Rectal smooth muscle tissue (tissue), 1 donor: ENCODE measurements at regions not wholly inside any gene's neighbourhood (a gene's known extent, or its start where the extent isn't known, plus 50 kb on each side); places are given as distances from the start of the nearest gene placed in this dataset.
"Not testable (repeated sequence)": the region's sequence is repeated elsewhere in the genome, so short reads cannot be mapped to it uniquely, and the experiment has no call there.

Experiments
- H3K27ac ChIP-seq: one replicate; pipeline ENCODE4 v1.7.0; 2013; ENCODE audit warnings: low read depth, low read length, inconsistent platforms
- H3K27me3 ChIP-seq: one replicate; pipeline ENCODE4 v1.7.0; 2013; ENCODE audit warnings: low read length; ENCODE audit not compliant: control insufficient read depth, insufficient read depth
- H3K36me3 ChIP-seq: one replicate; pipeline ENCODE4 v1.7.0; 2013; ENCODE audit warnings: low read length; ENCODE audit not compliant: control insufficient read depth, insufficient read depth
- H3K4me1 ChIP-seq: one replicate; pipeline ENCODE4 v1.7.0; 2013; ENCODE audit warnings: low read length; ENCODE audit not compliant: control insufficient read depth, insufficient read depth
- H3K4me3 ChIP-seq: one replicate; pipeline ENCODE4 v1.7.0; 2013; ENCODE audit warnings: low read length
- H3K9ac ChIP-seq: one replicate; pipeline ENCODE4 v1.7.0; 2013; ENCODE audit warnings: low read length

DNA sequence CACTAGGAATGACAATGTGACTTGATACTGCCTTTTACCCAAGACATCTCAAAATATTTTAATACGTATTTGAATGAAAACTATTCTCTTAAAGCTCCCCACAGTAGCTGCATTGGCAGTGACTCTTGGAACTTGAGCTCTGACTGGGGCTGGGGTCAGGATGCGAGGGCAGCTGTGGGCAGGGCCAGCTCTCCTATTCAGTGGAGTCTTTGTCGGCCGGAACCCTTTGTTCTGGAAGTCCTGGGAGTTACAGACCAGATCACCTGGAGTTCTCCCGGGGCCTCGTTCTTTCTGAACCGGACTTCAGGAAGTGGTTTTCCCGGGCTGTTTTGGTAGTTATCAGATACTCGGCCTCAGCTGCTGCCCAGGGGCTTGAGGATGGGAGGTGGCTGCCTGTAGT lies 84.9 kb downstream of the NPIPB11 start:
- H3K27ac ChIP-seq = no peak overlapping the region
- no peak overlapping the region for H3K9ac ChIP-seq
- no peaks in the 10 kb centered on the region for H3K36me3 ChIP-seq
- no peaks in the 10 kb centered on the region for H3K27me3 ChIP-seq
- no peak overlapping the region for H3K4me3 ChIP-seq
- H3K4me1 ChIP-seq = peaks cover 4% of the 10 kb centered on the region

DNA sequence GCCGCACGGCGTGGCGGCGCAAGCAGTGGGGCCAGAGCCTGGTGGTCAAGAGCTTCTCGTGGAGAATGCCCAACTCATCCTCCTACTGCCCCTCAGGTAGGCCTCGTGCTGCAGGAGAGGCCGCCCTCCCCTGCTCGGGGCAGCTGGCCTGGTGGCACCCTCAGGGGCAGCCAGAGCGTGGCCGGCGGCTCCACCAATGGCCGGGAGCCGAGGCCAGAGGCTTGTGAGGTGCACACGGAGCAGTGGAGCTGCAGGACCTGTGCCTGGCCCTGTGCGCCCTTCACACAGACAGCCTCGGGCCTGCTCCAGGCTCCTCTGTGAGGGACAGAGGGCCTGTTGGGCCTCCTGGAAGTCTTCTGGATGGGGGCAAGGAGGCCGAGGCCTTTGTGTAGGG lies 85.5 kb downstream of the NPIPB11 start:
- Histone ChIP-seq H3K4me3 (no peak overlapping the region), H3K36me3 (no peaks in the 10 kb centered on the region), H3K4me1 (peaks cover 4% of the 10 kb centered on the region), H3K27ac (no peak overlapping the region), H3K9ac (no peak overlapping the region), H3K27me3 (no peaks in the 10 kb centered on the region)

DNA sequence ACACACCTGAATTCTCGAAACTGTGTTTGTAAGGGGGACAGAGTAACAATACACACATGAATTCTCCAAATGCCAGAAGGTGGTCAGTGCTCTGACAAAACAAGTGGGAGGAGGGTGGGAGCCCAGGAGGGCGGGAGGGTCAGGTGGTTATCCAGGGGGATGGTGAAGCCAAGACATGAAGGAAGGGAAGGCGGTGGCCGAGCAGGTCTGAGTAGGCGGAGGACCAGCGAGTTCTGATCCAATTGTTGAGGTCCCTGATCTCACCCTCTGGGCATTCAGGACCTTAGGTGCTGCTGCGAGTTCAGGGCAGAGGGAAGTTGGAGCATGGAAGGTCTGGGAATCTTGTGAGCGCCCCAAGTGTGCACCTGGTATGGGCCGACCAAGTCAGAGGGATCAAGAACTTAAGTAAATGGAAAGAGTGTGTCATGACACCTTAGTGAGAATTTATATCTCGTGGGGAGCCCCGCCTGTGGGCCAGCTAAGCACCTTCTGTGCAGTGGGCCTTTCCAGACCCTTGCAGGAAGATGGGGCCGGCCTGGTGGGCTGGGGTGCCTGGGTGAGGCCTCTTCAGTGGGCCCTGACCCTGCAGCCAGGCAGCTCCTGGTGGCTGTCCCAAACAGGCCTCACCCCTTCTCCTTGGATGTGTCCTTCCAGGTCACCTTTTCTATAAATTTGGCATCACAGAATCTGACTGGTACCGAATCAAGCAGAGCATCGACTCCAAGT lies 86.1 kb downstream of the NPIPB11 start:
- no peaks in the 10 kb centered on the region for H3K27me3 ChIP-seq
- no peak overlapping the region for H3K9ac ChIP-seq
- peaks cover 4% of the 10 kb centered on the region for H3K4me1 ChIP-seq
- no peak overlapping the region for H3K27ac ChIP-seq
- no peak overlapping the region for H3K4me3 ChIP-seq
- no peaks in the 10 kb centered on the region for H3K36me3 ChIP-seq

DNA sequence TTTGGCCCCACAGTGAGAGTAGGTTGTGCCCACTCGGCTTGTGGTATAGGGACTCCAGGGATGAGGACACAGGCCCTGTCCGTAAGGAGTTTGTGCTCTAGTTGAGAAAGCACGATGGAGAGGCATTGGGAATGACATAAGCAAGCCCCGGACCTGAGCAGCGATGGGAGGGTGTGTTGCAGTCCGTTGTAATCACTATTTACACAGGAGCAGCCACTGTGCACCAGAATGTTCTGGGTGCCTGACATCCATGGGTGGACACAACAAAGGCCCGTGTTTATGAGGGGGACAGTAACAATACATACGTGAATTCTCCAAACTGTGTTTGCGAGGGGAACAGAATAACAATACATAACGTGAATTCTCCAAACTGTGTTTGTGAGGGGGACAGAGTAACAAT lies 86.8 kb downstream of the NPIPB11 start:
- H3K4me1 ChIP-seq = peaks cover 4% of the 10 kb centered on the region
- no peak overlapping the region for H3K9ac ChIP-seq
- H3K4me3 ChIP-seq = no peak overlapping the region
- H3K27ac ChIP-seq = no peak overlapping the region
- H3K27me3 ChIP-seq = no peaks in the 10 kb centered on the region
- no peaks in the 10 kb centered on the region for H3K36me3 ChIP-seq

DNA sequence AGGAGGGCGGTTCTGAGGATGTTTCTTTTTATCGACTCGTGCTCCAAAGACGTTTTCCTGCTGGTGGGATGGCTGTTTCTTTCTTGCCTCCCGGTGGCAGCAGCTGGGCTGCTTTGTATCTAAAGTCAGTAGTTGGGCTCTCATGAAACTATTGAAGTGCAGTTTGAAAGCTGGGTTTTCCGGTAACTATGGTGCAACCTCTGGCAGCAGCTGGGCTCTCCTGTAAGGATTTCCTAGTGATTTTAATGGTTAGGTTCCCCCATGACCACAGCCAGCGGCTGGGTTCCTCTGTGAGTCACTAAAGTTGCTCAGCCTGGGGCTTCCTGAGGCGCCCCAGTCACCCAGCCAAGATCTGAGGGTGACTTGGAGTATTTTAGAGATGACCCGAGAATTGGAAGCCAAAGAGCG lies 87.9 kb downstream of the NPIPB11 start:
- not testable (repeated sequence) for H3K4me1 ChIP-seq, H3K9ac ChIP-seq, H3K27ac ChIP-seq, H3K27me3 ChIP-seq, H3K36me3 ChIP-seq, H3K4me3 ChIP-seq

DNA sequence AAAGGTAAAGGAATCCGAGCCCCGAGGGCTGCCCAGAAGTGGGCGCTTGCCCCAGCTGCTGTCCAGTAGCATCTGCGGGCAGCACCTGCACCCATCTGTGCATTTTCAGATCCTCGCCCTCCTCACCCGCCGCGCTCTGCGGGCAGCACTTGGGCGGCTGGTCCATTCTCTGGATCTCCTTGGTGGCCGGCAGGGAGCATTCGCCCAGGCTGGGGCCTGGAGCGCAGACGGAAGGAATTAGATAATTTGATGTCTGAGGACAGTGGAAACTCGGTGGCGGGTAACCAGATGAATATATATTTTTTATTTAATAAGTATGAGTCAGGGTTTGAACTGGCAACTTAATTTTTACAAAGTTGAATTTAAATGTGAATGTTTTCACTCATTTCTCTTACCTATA lies 88.5 kb downstream of the NPIPB11 start:
- H3K36me3 ChIP-seq = no peaks in the 10 kb centered on the region
- no peaks in the 10 kb centered on the region for H3K27me3 ChIP-seq
- H3K27ac ChIP-seq = no peak overlapping the region

DNA sequence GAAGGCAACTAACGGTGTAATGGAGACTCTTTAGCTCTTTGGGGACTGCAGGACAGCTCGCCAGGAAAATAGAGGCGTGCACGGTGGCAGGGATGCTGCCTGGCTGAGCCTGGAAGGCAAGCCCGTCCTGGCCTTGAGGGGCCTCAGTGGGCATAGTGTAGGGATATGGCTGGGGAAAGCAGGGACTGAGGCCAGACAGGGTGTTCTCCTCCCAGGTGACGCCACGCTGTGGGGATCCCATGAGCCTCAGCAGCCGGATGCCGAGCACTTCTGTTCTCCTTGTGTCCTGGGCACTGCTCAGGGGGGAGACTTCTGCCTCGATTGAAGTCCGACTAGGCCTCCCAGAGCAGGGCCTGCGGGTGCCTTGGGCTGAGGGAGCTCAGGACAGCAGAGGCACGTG lies 89.2 kb downstream of the NPIPB11 start:
- H3K27me3 ChIP-seq = no peaks in the 10 kb centered on the region
- no peak overlapping the region for H3K4me3 ChIP-seq
- H3K36me3 ChIP-seq = no peaks in the 10 kb centered on the region
- H3K9ac ChIP-seq = no peak overlapping the region
- H3K27ac ChIP-seq = no peak overlapping the region
- H3K4me1 ChIP-seq = no peaks in the 10 kb centered on the region

More for the DNA sequence above, 88.5 kb downstream of the NPIPB11 start:
- Histone ChIP-seq H3K4me3 (no peak overlapping the region), H3K9ac (no peak overlapping the region), H3K4me1 (no peaks in the 10 kb centered on the region)

DNA sequence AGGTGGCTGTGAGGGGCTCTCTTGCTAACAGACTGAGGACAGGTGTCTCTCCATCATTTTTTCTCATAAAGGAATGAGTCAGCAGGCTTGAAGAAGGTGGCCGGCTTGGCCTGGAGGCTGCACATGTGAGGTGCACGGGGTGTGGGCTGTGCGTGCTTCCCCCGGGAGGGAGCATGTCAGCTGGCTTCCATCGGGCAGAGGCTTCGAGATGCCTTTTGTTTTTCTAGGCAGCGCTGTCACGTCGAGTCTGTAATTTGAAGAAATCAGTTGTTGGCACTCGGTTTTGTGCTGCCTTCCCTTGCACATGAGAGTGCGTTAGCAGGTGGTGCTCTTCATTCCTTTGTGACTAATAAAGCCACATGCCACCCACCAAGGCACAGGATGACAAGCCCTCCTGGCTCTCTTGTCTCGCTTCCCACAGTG lies 89.7 kb downstream of the NPIPB11 start:
- no peaks in the 10 kb centered on the region for H3K4me1 ChIP-seq
- H3K9ac ChIP-seq = no peak overlapping the region
- H3K36me3 ChIP-seq = no peaks in the 10 kb centered on the region
- H3K27ac ChIP-seq = no peak overlapping the region
- H3K4me3 ChIP-seq = no peak overlapping the region
- H3K27me3 ChIP-seq = no peaks in the 10 kb centered on the region

DNA sequence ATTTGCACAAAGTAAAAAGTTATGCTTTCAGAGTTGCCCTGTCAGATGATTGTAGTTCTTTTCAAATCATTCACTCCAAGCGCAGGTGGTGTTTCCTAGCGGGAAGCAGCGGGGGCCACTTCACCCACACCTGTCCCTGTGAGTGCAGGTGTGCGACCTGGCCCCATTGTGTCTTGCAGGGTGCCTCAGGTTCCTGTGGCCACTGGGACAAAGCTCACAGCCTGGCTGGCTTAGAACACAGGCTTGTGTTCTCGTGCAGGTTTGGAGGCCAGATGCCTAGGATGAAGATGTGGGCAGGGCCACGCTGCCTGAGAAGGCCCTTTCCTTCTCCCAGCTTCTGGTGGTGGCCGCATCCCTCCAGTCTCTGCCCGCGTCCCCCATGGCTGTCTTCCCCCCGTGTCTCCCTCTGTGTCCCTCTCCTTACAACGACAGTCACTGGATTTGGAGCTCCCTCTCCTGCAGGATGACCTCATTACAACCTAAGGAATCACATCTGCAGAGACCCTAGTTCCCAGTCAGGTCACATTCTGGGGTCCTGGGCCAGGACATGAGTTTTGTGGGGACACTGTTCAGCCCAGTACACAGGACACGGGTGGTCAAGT lies 90.5 kb downstream of the NPIPB11 start:
- no peak overlapping the region for H3K4me3 ChIP-seq
- H3K4me1 ChIP-seq = no peaks in the 10 kb centered on the region
- H3K27me3 ChIP-seq = no peaks in the 10 kb centered on the region
- no peak overlapping the region for H3K9ac ChIP-seq
- no peaks in the 10 kb centered on the region for H3K36me3 ChIP-seq
- H3K27ac ChIP-seq = no peak overlapping the region

DNA sequence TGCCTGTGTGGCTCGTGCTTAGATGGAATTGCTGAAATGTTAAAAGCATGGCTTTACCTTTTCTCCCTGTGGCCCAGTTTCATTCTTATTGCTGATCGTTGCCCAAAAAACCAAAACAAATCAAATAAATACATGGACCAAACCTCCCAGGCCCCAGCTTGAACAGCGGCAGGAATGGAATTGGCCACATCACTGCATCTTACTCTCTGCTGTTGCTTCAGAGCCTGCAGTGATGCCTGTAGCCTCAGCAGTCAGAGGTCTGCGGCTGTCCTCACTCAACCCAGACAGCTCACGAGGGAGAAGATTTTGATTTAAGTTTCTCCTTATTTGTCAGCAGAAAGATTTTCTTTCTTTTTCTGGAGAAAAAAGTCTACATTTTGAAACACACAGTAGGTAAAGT lies 91.5 kb downstream of the NPIPB11 start:
- Histone ChIP-seq H3K36me3 (no peaks in the 10 kb centered on the region), H3K4me3 (no peak overlapping the region), H3K27me3 (no peaks in the 10 kb centered on the region), H3K9ac (no peak overlapping the region), H3K4me1 (no peaks in the 10 kb centered on the region), H3K27ac (no peak overlapping the region)

DNA sequence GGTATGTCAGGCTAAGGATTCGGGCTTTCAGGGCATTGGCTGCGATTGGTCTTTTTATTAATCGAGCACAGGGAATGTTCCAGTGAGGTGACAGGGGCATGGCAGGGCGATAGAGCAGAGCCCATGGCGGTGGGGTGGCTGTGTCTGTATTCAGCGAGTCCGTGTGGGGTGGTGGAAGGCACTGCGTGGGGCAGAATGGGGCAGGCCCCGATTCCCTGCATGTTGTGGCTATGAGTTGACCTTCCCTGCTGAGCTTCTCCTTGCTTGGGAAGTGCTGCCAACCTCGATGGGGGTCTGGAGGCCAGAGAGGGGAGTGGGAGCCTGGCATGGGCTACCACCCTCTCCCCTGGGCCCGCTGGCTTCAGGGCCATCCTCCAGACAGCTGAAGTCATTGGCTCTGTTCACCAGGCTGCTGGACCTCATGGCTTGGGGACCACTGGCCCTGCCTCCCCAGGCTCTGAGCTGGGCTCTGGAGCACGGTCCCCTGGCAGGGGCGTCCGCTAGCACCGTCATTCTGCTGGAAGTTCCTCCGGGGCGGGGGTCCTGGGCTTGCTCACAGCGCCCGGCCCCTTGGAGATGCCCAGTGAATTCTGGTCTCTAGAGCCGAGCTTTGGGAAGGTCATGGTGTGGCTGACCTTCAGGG lies 92.1 kb downstream of the NPIPB11 start:
- no peak overlapping the region for H3K9ac ChIP-seq
- no peak overlapping the region for H3K4me3 ChIP-seq
- no peak overlapping the region for H3K27ac ChIP-seq
- H3K36me3 ChIP-seq = no peaks in the 10 kb centered on the region
- no peaks in the 10 kb centered on the region for H3K27me3 ChIP-seq
- no peaks in the 10 kb centered on the region for H3K4me1 ChIP-seq

DNA sequence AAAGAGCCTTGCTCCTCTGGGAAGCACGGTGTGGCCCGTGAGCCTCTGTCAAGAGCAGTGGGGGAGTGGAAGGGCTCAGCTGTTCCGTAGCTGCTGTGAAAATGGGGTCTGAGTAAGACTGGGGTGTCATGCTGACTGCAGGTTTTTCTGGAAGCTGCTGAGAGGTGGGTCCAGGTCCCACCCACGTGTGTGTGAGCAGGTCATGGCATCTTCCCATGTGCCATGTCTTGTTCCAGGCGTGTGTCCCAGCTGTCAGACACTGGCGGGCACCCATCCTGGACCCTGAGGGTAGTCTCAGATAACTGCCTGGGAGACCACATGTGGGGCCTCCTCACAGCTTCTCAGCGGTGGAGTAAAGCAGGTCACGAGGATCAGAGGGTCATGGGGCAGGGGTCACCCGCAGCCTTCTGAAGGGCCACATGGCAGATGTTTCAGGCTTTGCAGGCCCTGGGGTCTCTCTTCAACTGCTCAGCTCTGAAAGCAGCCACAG lies 92.9 kb downstream of the NPIPB11 start:
- Histone ChIP-seq H3K4me1 (no peaks in the 10 kb centered on the region), H3K27me3 (no peaks in the 10 kb centered on the region), H3K9ac (no peak overlapping the region), H3K27ac (no peak overlapping the region), H3K36me3 (no peaks in the 10 kb centered on the region), H3K4me3 (no peak overlapping the region)
